ENCODE measurements at regions not wholly inside any gene's neighbourhood (a gene's known extent, or its start where the extent isn't known, plus 50 kb on each side); places are given as distances from the start of the nearest gene placed in this dataset.

DNA sequence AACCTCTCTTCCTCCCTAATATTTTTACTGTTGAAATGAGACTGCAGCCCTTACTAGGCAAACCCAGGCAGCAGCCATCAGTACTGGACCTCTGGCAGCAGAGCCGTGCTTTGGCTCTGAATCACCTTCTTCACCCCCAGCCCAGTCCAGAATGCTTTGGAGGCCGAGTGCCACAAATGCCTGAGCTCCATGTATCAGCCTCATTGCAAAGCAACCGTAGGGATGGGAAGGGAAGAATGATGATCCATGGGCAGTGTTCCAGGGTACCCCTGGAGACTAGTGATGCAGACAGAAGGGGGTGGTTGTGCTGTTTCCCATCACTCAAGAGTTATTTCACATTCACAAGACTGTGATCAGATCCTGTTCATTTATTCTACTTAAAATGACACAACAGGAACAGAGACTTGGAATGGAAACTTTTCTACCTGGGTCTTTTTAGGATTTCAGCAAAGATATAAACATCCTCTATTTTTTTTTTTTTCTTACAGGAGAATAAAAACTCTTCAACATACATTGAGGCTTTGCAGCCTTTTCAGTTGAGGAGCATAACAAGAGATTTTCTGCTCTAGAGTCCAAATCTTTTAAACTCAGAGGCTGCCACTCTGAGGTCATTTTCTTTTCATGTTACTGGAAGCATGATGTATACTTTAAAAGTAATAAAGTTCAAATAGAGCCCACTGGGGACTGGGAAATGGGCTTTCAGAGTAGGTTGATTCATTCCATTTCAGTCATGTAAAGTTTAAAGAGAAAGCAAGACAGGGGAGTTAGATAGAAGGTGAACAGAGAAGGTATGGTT, 138.3 kb downstream of the KCNJ2 start:
- Histone ChIP-seq H3K9ac (ENCODE audit: low read depth, low read length) (no peak overlapping the region), H3K27ac (ENCODE audit: low read depth, low read length) (no peak overlapping the region)

DNA sequence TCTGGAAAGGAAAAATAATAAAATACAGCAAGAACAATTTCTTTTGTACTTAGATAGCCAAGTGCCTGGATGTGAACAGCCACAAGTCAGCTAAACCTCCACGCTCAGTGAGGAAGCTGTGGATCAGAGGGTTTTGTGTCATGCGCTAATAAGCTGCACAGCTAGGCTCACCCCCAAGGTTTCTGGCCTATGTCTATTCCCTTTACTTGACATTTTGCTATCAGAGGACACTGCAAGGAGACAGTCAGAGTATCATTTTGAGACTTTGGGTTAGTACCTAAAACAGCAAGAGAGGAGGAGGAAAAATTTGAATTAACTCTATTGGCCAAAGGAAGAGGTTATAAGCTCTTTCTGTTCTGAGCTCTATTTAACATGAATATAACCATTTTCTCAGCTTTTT, 139.3 kb downstream of the KCNJ2 start:
- H3K9ac ChIP-seq (ENCODE audit: low read depth, low read length), result no peak overlapping the region
- no peak overlapping the region for H3K4me3 ChIP-seq (ENCODE audit: low read depth, low read length)
- no peak overlapping the region for H3K27ac ChIP-seq (ENCODE audit: low read depth, low read length)
- peaks cover 8% of the 10 kb centered on the region for H3K4me1 ChIP-seq (ENCODE audit: control insufficient read depth, insufficient read depth, low read length)
- H3K36me3 ChIP-seq (ENCODE audit: control insufficient read depth, insufficient read depth, low read length), result no peaks in the 10 kb centered on the region
- no peaks in the 10 kb centered on the region for H3K27me3 ChIP-seq (ENCODE audit: control insufficient read depth, insufficient read depth, low read length)
- H3K9me3 ChIP-seq (ENCODE audit: control insufficient read depth, insufficient read depth, low read length), result no peaks in the 10 kb centered on the region

More for the DNA sequence above, 138.3 kb downstream of the KCNJ2 start:
- Histone ChIP-seq H3K9me3 (ENCODE audit: control insufficient read depth, insufficient read depth, low read length) (no peaks in the 10 kb centered on the region), H3K27me3 (ENCODE audit: control insufficient read depth, insufficient read depth, low read length) (no peaks in the 10 kb centered on the region), H3K4me1 (ENCODE audit: control insufficient read depth, insufficient read depth, low read length) (no peaks in the 10 kb centered on the region), H3K4me3 (ENCODE audit: low read depth, low read length) (no peak overlapping the region), H3K36me3 (ENCODE audit: control insufficient read depth, insufficient read depth, low read length) (no peaks in the 10 kb centered on the region)

DNA sequence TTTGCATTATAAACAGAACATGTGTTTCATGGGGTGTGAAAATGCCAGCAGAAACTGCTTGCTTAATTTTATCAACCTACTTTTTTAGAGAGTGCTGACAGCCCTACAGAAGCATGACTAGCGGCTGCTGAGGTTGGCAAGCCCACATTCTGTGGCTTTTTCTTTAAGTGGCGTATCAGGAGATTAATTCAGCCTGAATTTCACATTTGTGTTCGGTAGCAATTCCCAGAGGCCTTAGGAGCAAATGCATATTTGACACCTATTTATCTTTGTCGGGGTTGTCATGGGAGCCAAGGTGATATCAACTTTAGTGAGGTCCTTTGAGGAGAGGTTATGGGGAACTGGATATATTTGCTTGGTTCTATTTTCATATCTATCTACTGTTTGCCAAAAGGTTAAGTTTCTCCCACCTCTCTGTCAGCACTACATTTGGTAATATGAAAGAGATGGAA, 140.9 kb downstream of the KCNJ2 start:
- Histone ChIP-seq H3K9ac (ENCODE audit: low read depth, low read length) (no peak overlapping the region), H3K9me3 (ENCODE audit: control insufficient read depth, insufficient read depth, low read length) (no peaks in the 10 kb centered on the region), H3K4me1 (ENCODE audit: control insufficient read depth, insufficient read depth, low read length) (peaks cover 11% of the 10 kb centered on the region), H3K36me3 (ENCODE audit: control insufficient read depth, insufficient read depth, low read length) (no peaks in the 10 kb centered on the region), H3K27me3 (ENCODE audit: control insufficient read depth, insufficient read depth, low read length) (no peaks in the 10 kb centered on the region), H3K4me3 (ENCODE audit: low read depth, low read length) (no peak overlapping the region), H3K27ac (ENCODE audit: low read depth, low read length) (no peak overlapping the region)

DNA sequence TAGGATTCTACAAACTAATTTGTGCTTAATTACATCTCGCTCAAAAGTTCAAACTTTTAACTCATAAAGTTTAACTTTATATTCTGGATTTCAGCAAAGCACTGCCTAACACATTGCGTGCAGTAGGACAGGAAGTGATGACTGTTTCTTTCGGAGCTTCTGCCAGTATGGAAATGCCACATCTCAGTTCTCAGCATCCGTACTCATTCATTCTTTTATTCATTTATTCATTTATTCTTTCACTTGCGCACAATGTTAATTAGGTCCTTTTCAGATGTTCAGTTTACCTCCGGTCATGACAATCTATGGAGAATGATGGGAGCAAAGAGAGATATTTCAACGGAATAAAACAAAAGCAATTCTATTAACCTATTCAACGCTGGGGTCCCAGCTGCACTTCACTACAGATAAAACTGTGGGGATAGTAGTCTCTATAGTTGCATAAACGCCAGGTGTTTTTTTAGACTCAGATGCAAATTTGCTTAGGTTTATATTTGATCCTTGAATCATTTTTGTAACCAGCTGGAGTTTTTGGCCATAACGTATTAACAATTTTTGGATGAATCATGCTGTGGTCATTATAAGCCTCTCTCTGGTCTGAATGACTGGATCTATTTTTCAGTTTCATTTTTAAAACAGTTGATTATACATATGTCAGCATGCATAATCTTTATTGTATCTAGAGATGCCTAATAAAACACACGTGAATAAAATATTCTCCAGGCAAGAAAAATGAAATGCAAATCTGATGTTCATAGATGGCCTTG, 143.9 kb downstream of the KCNJ2 start:
- Histone ChIP-seq H3K4me3 (ENCODE audit: low read depth, low read length) (no peak overlapping the region), H3K4me1 (ENCODE audit: control insufficient read depth, insufficient read depth, low read length) (peaks cover 11% of the 10 kb centered on the region), H3K36me3 (ENCODE audit: control insufficient read depth, insufficient read depth, low read length) (no peaks in the 10 kb centered on the region), H3K27ac (ENCODE audit: low read depth, low read length) (no peak overlapping the region), H3K9me3 (ENCODE audit: control insufficient read depth, insufficient read depth, low read length) (no peaks in the 10 kb centered on the region), H3K27me3 (ENCODE audit: control insufficient read depth, insufficient read depth, low read length) (no peaks in the 10 kb centered on the region), H3K9ac (ENCODE audit: low read depth, low read length) (no peak overlapping the region)

DNA sequence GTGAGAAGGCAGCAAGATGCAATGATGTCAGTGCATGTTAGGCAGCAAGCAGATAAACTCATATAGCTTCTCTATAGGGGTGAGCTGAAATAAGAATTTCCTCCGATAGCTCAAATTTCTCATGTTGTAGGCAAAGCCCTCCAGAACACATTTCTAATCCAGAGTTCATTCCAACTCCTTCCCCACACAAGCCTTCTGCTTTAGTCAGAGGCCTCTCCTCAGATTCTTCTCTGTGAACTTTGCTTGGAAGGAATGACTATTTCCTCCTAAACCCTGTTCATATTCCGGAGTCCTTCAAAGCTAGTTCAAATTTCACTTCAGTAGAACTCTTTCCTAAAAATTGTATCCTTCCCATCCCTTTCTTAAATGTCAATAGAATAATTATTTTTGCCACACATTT, 144.8 kb downstream of the KCNJ2 start:
- Histone ChIP-seq H3K36me3 (ENCODE audit: control insufficient read depth, insufficient read depth, low read length) (no peaks in the 10 kb centered on the region), H3K27ac (ENCODE audit: low read depth, low read length) (no peak overlapping the region), H3K9me3 (ENCODE audit: control insufficient read depth, insufficient read depth, low read length) (no peaks in the 10 kb centered on the region), H3K4me1 (ENCODE audit: control insufficient read depth, insufficient read depth, low read length) (peaks cover 11% of the 10 kb centered on the region), H3K9ac (ENCODE audit: low read depth, low read length) (no peak overlapping the region), H3K27me3 (ENCODE audit: control insufficient read depth, insufficient read depth, low read length) (no peaks in the 10 kb centered on the region), H3K4me3 (ENCODE audit: low read depth, low read length) (no peak overlapping the region)

DNA sequence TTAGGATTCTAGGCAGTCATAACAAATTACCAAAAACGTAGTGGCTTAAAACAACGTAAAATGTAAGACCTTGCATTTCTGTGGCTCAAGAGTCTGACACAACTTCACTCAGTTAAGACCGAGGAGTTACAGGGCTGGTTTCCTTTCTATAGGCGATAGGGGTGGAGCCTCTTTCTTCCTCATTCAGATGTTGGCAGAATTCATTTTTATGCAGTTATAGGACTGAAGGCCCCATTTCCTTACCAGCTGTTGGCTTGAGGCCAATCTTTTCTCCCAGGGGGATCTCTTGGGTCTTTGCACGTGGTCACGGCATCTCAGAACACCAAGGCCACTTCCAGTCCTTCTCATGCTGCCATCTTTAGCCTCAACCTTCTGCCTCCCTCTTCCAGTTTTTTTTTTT, 145.2 kb downstream of the KCNJ2 start:
- H3K4me1 ChIP-seq (ENCODE audit: control insufficient read depth, insufficient read depth, low read length), result peaks cover 11% of the 10 kb centered on the region
- H3K9me3 ChIP-seq (ENCODE audit: control insufficient read depth, insufficient read depth, low read length), result no peaks in the 10 kb centered on the region
- no peak overlapping the region for H3K27ac ChIP-seq (ENCODE audit: low read depth, low read length)
- no peak overlapping the region for H3K4me3 ChIP-seq (ENCODE audit: low read depth, low read length)
- no peaks in the 10 kb centered on the region for H3K27me3 ChIP-seq (ENCODE audit: control insufficient read depth, insufficient read depth, low read length)
- H3K36me3 ChIP-seq (ENCODE audit: control insufficient read depth, insufficient read depth, low read length), result no peaks in the 10 kb centered on the region
- H3K9ac ChIP-seq (ENCODE audit: low read depth, low read length), result no peak overlapping the region

DNA sequence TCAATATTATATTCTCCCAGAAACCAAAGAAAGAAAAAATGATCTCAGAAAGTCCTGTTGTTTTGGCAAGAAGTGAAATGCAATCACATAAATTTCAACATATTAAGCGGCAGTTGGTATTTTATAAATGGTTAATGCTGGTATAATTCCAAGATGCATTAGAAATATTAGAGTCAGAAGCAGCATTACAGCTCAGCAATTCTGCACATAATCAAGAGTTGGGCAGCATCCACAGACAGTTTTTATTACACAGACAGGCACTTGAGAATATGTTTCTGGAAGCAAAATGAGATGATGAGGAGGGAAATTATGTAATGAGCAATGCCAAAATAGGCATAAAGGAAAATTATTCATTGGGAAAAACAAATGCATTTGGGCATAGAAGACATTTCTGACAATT, 148.1 kb downstream of the KCNJ2 start:
- no peaks in the 10 kb centered on the region for H3K36me3 ChIP-seq (ENCODE audit: control insufficient read depth, insufficient read depth, low read length)
- no peaks in the 10 kb centered on the region for H3K27me3 ChIP-seq (ENCODE audit: control insufficient read depth, insufficient read depth, low read length)
- H3K9ac ChIP-seq (ENCODE audit: low read depth, low read length), result no peak overlapping the region
- peaks cover 11% of the 10 kb centered on the region for H3K4me1 ChIP-seq (ENCODE audit: control insufficient read depth, insufficient read depth, low read length)
- H3K27ac ChIP-seq (ENCODE audit: low read depth, low read length), result no peak overlapping the region
- H3K4me3 ChIP-seq (ENCODE audit: low read depth, low read length), result no peak overlapping the region
- H3K9me3 ChIP-seq (ENCODE audit: control insufficient read depth, insufficient read depth, low read length), result no peaks in the 10 kb centered on the region

DNA sequence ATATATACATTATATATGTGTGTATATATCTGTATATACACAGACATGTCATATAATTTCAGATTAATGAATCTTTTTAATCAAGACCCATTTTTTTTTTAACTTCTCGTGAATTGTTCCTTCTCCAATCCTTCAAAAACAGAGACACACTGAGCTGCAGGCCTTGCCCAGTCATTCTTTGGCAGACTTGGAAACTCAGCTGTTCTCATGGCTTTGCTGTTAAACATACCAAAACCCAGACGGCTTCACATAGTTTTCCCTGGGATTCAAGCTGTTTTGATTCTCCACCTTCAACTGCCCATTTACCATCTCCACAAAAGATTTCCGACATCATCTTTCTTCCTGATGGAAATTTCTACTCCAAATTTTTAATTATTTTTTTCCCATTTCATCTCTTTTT, 148.7 kb downstream of the KCNJ2 start:
- H3K4me3 ChIP-seq (ENCODE audit: low read depth, low read length), result no peak overlapping the region
- H3K9me3 ChIP-seq (ENCODE audit: control insufficient read depth, insufficient read depth, low read length), result no peaks in the 10 kb centered on the region
- no peaks in the 10 kb centered on the region for H3K36me3 ChIP-seq (ENCODE audit: control insufficient read depth, insufficient read depth, low read length)
- H3K27ac ChIP-seq (ENCODE audit: low read depth, low read length), result no peak overlapping the region
- H3K4me1 ChIP-seq (ENCODE audit: control insufficient read depth, insufficient read depth, low read length), result peaks cover 9% of the 10 kb centered on the region
- H3K9ac ChIP-seq (ENCODE audit: low read depth, low read length), result no peak overlapping the region
- H3K27me3 ChIP-seq (ENCODE audit: control insufficient read depth, insufficient read depth, low read length), result no peaks in the 10 kb centered on the region

DNA sequence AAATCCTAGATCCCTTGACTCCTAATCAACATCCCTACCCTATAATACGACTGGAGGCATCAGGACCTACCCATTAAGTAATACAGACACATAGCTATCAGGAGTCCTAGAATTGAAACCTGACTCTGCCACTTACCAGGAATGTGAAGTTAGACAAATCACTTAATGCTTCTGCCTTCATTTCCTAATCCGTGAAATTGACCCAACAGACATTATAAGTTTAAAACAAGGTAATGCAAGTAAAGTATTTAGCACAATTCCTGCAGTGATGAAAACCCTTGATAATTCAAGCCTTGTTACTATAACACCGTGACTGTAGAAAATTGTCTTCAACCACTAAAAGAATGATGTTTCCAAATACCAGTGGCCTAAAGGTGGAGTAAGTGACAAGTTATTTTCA, 150.2 kb downstream of the KCNJ2 start:
- Histone ChIP-seq H3K4me1 (ENCODE audit: control insufficient read depth, insufficient read depth, low read length) (no peaks in the 10 kb centered on the region), H3K9me3 (ENCODE audit: control insufficient read depth, insufficient read depth, low read length) (no peaks in the 10 kb centered on the region), H3K27ac (ENCODE audit: low read depth, low read length) (no peak overlapping the region), H3K9ac (ENCODE audit: low read depth, low read length) (no peak overlapping the region), H3K27me3 (ENCODE audit: control insufficient read depth, insufficient read depth, low read length) (no peaks in the 10 kb centered on the region), H3K4me3 (ENCODE audit: low read depth, low read length) (no peak overlapping the region), H3K36me3 (ENCODE audit: control insufficient read depth, insufficient read depth, low read length) (no peaks in the 10 kb centered on the region)

DNA sequence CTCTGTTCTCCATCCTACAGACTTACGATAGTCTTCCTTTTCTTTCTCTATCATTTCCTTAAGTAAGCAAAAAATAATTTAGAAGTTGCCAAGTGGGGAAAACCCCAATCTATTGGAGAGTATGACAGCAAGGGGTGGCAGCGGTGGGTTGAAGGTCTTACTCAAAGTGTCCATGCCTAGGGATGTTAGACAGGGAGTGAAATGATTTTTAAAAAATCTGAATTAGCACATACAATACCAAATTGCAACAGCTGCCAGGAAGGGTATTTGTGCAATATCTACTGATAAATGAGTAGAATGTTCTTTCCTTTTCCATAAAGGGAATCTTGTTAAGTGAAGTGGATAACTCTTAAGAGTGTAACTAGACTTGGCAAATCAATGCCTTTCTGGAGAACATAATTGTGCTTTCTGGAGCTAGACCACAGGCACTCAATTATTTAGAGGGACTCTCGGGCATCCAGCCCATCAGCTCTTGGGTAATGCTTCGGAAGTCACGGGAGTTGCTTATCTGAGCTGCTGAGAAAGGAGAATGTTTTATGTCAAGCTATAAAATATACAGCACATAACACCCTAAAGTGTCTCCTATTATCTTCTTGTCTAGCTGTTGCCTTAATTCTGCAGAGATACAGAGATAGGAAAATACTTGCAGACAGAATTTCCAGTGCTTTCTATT, 151.5 kb downstream of the KCNJ2 start:
- Histone ChIP-seq H3K27me3 (ENCODE audit: control insufficient read depth, insufficient read depth, low read length) (no peaks in the 10 kb centered on the region), H3K4me1 (ENCODE audit: control insufficient read depth, insufficient read depth, low read length) (no peaks in the 10 kb centered on the region), H3K4me3 (ENCODE audit: low read depth, low read length) (no peak overlapping the region), H3K9me3 (ENCODE audit: control insufficient read depth, insufficient read depth, low read length) (no peaks in the 10 kb centered on the region), H3K27ac (ENCODE audit: low read depth, low read length) (no peak overlapping the region), H3K36me3 (ENCODE audit: control insufficient read depth, insufficient read depth, low read length) (no peaks in the 10 kb centered on the region), H3K9ac (ENCODE audit: low read depth, low read length) (no peak overlapping the region)

DNA sequence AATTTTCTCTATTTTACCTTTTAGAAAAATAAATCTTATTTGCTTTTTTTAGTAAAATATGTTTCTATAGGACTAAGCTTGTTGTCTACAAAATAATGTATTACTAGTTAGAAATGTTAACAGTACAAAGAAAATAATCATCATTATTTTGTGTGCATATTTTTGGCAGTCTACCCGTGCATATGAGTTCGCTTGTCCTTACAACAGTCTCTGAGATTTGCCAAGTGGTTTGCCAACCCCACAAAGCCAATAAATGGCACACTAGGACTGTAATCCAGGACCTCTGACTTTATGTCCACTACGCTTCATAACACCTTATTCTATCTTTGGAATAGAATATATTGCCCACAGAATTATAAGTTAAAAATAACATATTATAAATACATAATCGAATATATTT, 152.0 kb downstream of the KCNJ2 start:
- no peaks in the 10 kb centered on the region for H3K9me3 ChIP-seq (ENCODE audit: control insufficient read depth, insufficient read depth, low read length)
- no peak overlapping the region for H3K4me3 ChIP-seq (ENCODE audit: low read depth, low read length)
- no peaks in the 10 kb centered on the region for H3K36me3 ChIP-seq (ENCODE audit: control insufficient read depth, insufficient read depth, low read length)
- no peak overlapping the region for H3K27ac ChIP-seq (ENCODE audit: low read depth, low read length)
- H3K9ac ChIP-seq (ENCODE audit: low read depth, low read length), result no peak overlapping the region
- no peaks in the 10 kb centered on the region for H3K4me1 ChIP-seq (ENCODE audit: control insufficient read depth, insufficient read depth, low read length)
- H3K27me3 ChIP-seq (ENCODE audit: control insufficient read depth, insufficient read depth, low read length), result no peaks in the 10 kb centered on the region

Data from HUES48 (cell line).